ENCODE measurements at regions not wholly inside any gene's neighbourhood (a gene's known extent, or its start where the extent isn't known, plus 50 kb on each side); places are given as distances from the start of the nearest gene placed in this dataset.
"Not testable (repeated sequence)": the region's sequence is repeated elsewhere in the genome, so short reads cannot be mapped to it uniquely, and the experiment has no call there.

- 19% methylated on average over 8 of the region's 8 CpGs for WGBS
- peak; percentile 86 for DNase-seq (ENCODE audit: extremely low spot score)
- intact Hi-C loops (cut with DNase I), result no loop called here
- TF ChIP-seq POLR2A (IDR thresholded peaks at IDR 0.05; ENCODE audit: low read depth), result no peak
- Histone ChIP-seq H3K27ac (replicated peaks in 1 of 4) (no peak overlapping the region), H3K4me1 (no peaks in the 10 kb centered on the region), H3K36me3 (no peaks in the 10 kb centered on the region), H3K27me3 (peaks cover 0 to 56% (median 4%) of the 10 kb centered on the region in 4 donors), H3K4me3 (no peak overlapping the region), H3K9me3 (no peaks in the 10 kb centered on the region)
Observed at GRCh38 chrX:960821-961220, 251.6 kb downstream of the CRLF2 start.

- no peak for DNase-seq (ENCODE audit: extremely low spot score)
- 64% methylated on average over 10 of the region's 10 CpGs for WGBS
- intact Hi-C loops (cut with DNase I), result no loop called here
- Histone ChIP-seq H3K27me3 (peaks cover 0 to 52% (median 4%) of the 10 kb centered on the region in 4 donors), H3K36me3 (no peaks in the 10 kb centered on the region), H3K9me3 (no peaks in the 10 kb centered on the region), H3K4me3 (no peak overlapping the region), H3K27ac (replicated peaks in 1 of 4) (no peak overlapping the region), H3K4me1 (no peaks in the 10 kb centered on the region)
- TF ChIP-seq EP300 (IDR thresholded peaks at IDR 0.05) (no peak), POLR2A (IDR thresholded peaks at IDR 0.05; ENCODE audit: low read depth) (no peak), POLR2AphosphoS5 (IDR thresholded peaks at IDR 0.05) (no peak), CTCF (IDR thresholded peaks at IDR 0.05) (no peak)
Observed at GRCh38 chrX:959595-959994, 252.9 kb downstream of the CRLF2 start.

- H3K4me3 ChIP-seq; H3K4me1 ChIP-seq; intact Hi-C loops (cut with DNase I); H3K9me3 ChIP-seq; H3K36me3 ChIP-seq; H3K27ac ChIP-seq (replicated peaks in 1 of 4): not testable (repeated sequence)
- WGBS, result 80% methylated on average over 1 of the region's 1 CpG
- DNase-seq (ENCODE audit: extremely low spot score), result peak; percentile 19
- peaks cover 0 to 28% (median 0%) of the 10 kb centered on the region in 4 donors for H3K27me3 ChIP-seq
Observed at GRCh38 chrX:955168-955781, 257.2 kb downstream of the CRLF2 start.

GRCh38 chrX:953879-954482, 258.5 kb downstream of the CRLF2 start:
- no peak overlapping the region for H3K27ac ChIP-seq (replicated peaks in 1 of 4)
- H3K4me3 ChIP-seq, result no peak overlapping the region
- no peak for DNase-seq (ENCODE audit: extremely low spot score)
- H3K27me3 ChIP-seq, result peaks cover 0 to 22% (median 0%) of the 10 kb centered on the region in 4 donors
- H3K4me1 ChIP-seq, result no peaks in the 10 kb centered on the region
- H3K9me3 ChIP-seq, result no peaks in the 10 kb centered on the region
- H3K36me3 ChIP-seq, result no peaks in the 10 kb centered on the region
- TF ChIP-seq POLR2A (IDR thresholded peaks at IDR 0.05; ENCODE audit: low read depth), result no peak
- no peak for TF ChIP-seq POLR2AphosphoS5 (IDR thresholded peaks at IDR 0.05)
- no peak for TF ChIP-seq CTCF (IDR thresholded peaks at IDR 0.05)
- no peak for TF ChIP-seq EP300 (IDR thresholded peaks at IDR 0.05)
- intact Hi-C loops (cut with DNase I), result no loop called here

GRCh38 chrX:952816-953215, 259.6 kb downstream of the CRLF2 start:
- Histone ChIP-seq H3K4me1 (no peaks in the 10 kb centered on the region), H3K9me3 (peaks cover 0 to 4% (median under 1%) of the 10 kb centered on the region in 4 donors), H3K27me3 (peaks cover 0 to 10% (median 0%) of the 10 kb centered on the region in 4 donors), H3K36me3 (no peaks in the 10 kb centered on the region), H3K4me3 (no peak overlapping the region), H3K27ac (replicated peaks in 1 of 4) (no peak overlapping the region)
- TF ChIP-seq POLR2A (IDR thresholded peaks at IDR 0.05; ENCODE audit: low read depth) (no peak), EP300 (IDR thresholded peaks at IDR 0.05) (no peak), POLR2AphosphoS5 (IDR thresholded peaks at IDR 0.05) (no peak), CTCF (IDR thresholded peaks at IDR 0.05) (no peak)
- 80% methylated on average over 5 of the region's 5 CpGs for WGBS
- intact Hi-C loops (cut with DNase I), result no loop called here
- DNase-seq (ENCODE audit: extremely low spot score), result peak; percentile 62

- H3K27ac ChIP-seq (replicated peaks in 1 of 4); H3K27me3 ChIP-seq; H3K4me1 ChIP-seq; H3K9me3 ChIP-seq; intact Hi-C loops (cut with DNase I); DNase-seq (ENCODE audit: extremely low spot score); H3K4me3 ChIP-seq; H3K36me3 ChIP-seq: not testable (repeated sequence)
- 98% methylated on average over 6 of the region's 6 CpGs for WGBS
Observed at GRCh38 chrX:947262-947661, 265.2 kb downstream of the CRLF2 start.

All from esophagus muscularis mucosa (tissue), 4 donors.